ENCODE measurements at regions not wholly inside any gene's neighbourhood (a gene's known extent, or its start where the extent isn't known, plus 50 kb on each side); places are given as distances from the start of the nearest gene placed in this dataset.

DNA sequence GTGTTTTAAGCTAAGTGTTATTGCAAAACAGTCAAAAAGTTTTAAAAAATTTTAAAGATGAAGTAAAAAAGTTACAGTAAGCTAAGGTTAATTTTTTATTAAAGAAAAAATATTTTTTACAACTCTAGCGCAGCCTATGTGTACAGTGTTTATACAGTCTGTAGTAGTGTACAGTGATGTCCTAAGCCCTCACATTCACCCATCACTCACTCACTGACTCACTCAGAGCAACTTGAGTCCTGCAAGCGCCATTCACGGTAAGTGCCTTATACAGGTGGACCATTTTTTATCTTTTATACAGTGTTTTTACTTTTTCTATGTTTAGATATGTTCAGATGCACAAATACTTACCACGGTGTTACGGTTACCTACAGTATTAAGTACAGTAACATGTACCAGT lies 83.4 kb upstream of the STMND1 start:
- H3K79me1 ChIP-seq (replicated peaks; ENCODE audit: low read length, poor library complexity, severe bottlenecking): no peaks in the 10 kb centered on the region
- H3K27me3 ChIP-seq (ENCODE audit: control insufficient read depth in 1 of 2, insufficient read depth in 1 of 2, low read length in 2 of 2): no peaks in the 10 kb centered on the region
- no peaks in the 10 kb centered on the region for H3K9me3 ChIP-seq (ENCODE audit: control insufficient read depth, low read length)
- no peak overlapping the region for H3K4ac ChIP-seq (ENCODE audit: low read depth in 1 of 2, low read length in 2 of 2)
- no peak overlapping the region for H3K18ac ChIP-seq (ENCODE audit: low read depth in 1 of 2, low read length in 2 of 2)
- H3K27ac ChIP-seq (ENCODE audit: low read length, poor library complexity, severe bottlenecking): no peak overlapping the region
- no peak overlapping the region for H2AK5ac ChIP-seq (ENCODE audit: low read length, severe bottlenecking)
- H4K8ac ChIP-seq (ENCODE audit: low read length): no peak overlapping the region
- WGBS: 92% methylated on average over 2 of the region's 5 CpGs
- H3K4me3 ChIP-seq (ENCODE audit: insufficient read depth in 1 of 2, low read depth in 1 of 2, low read length in 2 of 2): no peak overlapping the region
- H3K4me1 ChIP-seq (ENCODE audit: control insufficient read depth, insufficient read depth, low read depth, low read length): peaks cover 10% of the 10 kb centered on the region
- no peak overlapping the region for H2BK120ac ChIP-seq (ENCODE audit: low read depth, low read length)
- DNase-seq: no peak
- no peak overlapping the region for H3K14ac ChIP-seq (ENCODE audit: low read length in 2 of 2)
- H4K91ac ChIP-seq (ENCODE audit: low read length): no peak overlapping the region
- H2AFZ ChIP-seq (ENCODE audit: low read depth, low read length): no peak overlapping the region
- no peak overlapping the region for H2BK12ac ChIP-seq (ENCODE audit: low read length in 2 of 2)
- H3K36me3 ChIP-seq (ENCODE audit: control insufficient read depth in 1 of 2, insufficient read depth in 2 of 2, low read depth in 1 of 2, low read length in 2 of 2): peaks cover 0 to 6% of the 10 kb centered on the region in 2 experiments
- H3K23ac ChIP-seq (ENCODE audit: low read length in 2 of 2): no peak overlapping the region
- no peak overlapping the region for H2BK5ac ChIP-seq (ENCODE audit: low read depth, low read length, poor library complexity, severe bottlenecking)
- no peak overlapping the region for H3K9ac ChIP-seq (ENCODE audit: low read length)
- no peak overlapping the region for H3K4me2 ChIP-seq (ENCODE audit: low read length, poor library complexity, severe bottlenecking)
- no peak overlapping the region for H2BK15ac ChIP-seq (ENCODE audit: low read depth, poor library complexity, severe bottlenecking)

- peaks cover 13% of the 10 kb centered on the region for H3K4me1 ChIP-seq (ENCODE audit: control insufficient read depth, insufficient read depth, low read depth, low read length)
- H2AK5ac ChIP-seq (ENCODE audit: low read length, severe bottlenecking): no peak overlapping the region
- H3K9ac ChIP-seq (ENCODE audit: low read length): no peak overlapping the region
- H3K27me3 ChIP-seq (ENCODE audit: control insufficient read depth in 1 of 2, insufficient read depth in 1 of 2, low read length in 2 of 2): no peaks in the 10 kb centered on the region
- DNase-seq: no peak
- 89% methylated on average over 10 of the region's 10 CpGs for WGBS
- no peak overlapping the region for H3K18ac ChIP-seq (ENCODE audit: low read depth in 1 of 2, low read length in 2 of 2)
- no peak overlapping the region for H2BK12ac ChIP-seq (ENCODE audit: low read length in 2 of 2)
- H3K4me2 ChIP-seq (ENCODE audit: low read length, poor library complexity, severe bottlenecking): no peak overlapping the region
- H2BK5ac ChIP-seq (ENCODE audit: low read depth, low read length, poor library complexity, severe bottlenecking): no peak overlapping the region
- no peak overlapping the region for H2AFZ ChIP-seq (ENCODE audit: low read depth, low read length)
- no peak overlapping the region for H3K23ac ChIP-seq (ENCODE audit: low read length in 2 of 2)
- H3K36me3 ChIP-seq (ENCODE audit: control insufficient read depth in 1 of 2, insufficient read depth in 2 of 2, low read depth in 1 of 2, low read length in 2 of 2): peaks cover 0 to 6% of the 10 kb centered on the region in 2 experiments
- no peak overlapping the region for H2BK120ac ChIP-seq (ENCODE audit: low read depth, low read length)
- H3K14ac ChIP-seq (ENCODE audit: low read length in 2 of 2): no peak overlapping the region
- no peak overlapping the region for H4K91ac ChIP-seq (ENCODE audit: low read length)
- no peak overlapping the region for H3K4ac ChIP-seq (ENCODE audit: low read depth in 1 of 2, low read length in 2 of 2)
- H3K79me1 ChIP-seq (replicated peaks; ENCODE audit: low read length, poor library complexity, severe bottlenecking): no peaks in the 10 kb centered on the region
- no peaks in the 10 kb centered on the region for H3K9me3 ChIP-seq (ENCODE audit: control insufficient read depth, low read length)
- H3K4me3 ChIP-seq (ENCODE audit: insufficient read depth in 1 of 2, low read depth in 1 of 2, low read length in 2 of 2): no peak overlapping the region
- H3K27ac ChIP-seq (ENCODE audit: low read length, poor library complexity, severe bottlenecking): no peak overlapping the region
- no peak overlapping the region for H4K8ac ChIP-seq (ENCODE audit: low read length)
- no peak overlapping the region for H2BK15ac ChIP-seq (ENCODE audit: low read depth, poor library complexity, severe bottlenecking)
These were observed 84.4 kb upstream of the STMND1 start for GRCh38 chr6:17017416-17017815.

- peak overlapping the region; percentile 21 to 38 for H3K18ac ChIP-seq (ENCODE audit: low read depth in 1 of 2, low read length in 2 of 2)
- DNase-seq: no peak
- H3K36me3 ChIP-seq (ENCODE audit: control insufficient read depth in 1 of 2, insufficient read depth in 2 of 2, low read depth in 1 of 2, low read length in 2 of 2): peaks cover 0 to 6% of the 10 kb centered on the region in 2 experiments
- H3K9me3 ChIP-seq (ENCODE audit: control insufficient read depth, low read length): no peaks in the 10 kb centered on the region
- peak overlapping the region; percentile 73 for H2AK5ac ChIP-seq (ENCODE audit: low read length, severe bottlenecking)
- peak overlapping the region; percentile 67 for H2BK15ac ChIP-seq (ENCODE audit: low read depth, poor library complexity, severe bottlenecking)
- no peak overlapping the region for H2BK5ac ChIP-seq (ENCODE audit: low read depth, low read length, poor library complexity, severe bottlenecking)
- H2AFZ ChIP-seq (ENCODE audit: low read depth, low read length): no peak overlapping the region
- WGBS: 98% methylated on average over 48 of the region's 51 CpGs
- peaks cover 13% of the 10 kb centered on the region for H3K4me1 ChIP-seq (ENCODE audit: control insufficient read depth, insufficient read depth, low read depth, low read length)
- H4K91ac ChIP-seq (ENCODE audit: low read length): peak overlapping the region; percentile 15
- no peak overlapping the region for H3K14ac ChIP-seq (ENCODE audit: low read length in 2 of 2)
- H3K4me3 ChIP-seq (ENCODE audit: insufficient read depth in 1 of 2, low read depth in 1 of 2, low read length in 2 of 2): peak overlapping the region; percentile 36 to 62
- no peaks in the 10 kb centered on the region for H3K79me1 ChIP-seq (replicated peaks; ENCODE audit: low read length, poor library complexity, severe bottlenecking)
- H3K27me3 ChIP-seq (ENCODE audit: control insufficient read depth in 1 of 2, insufficient read depth in 1 of 2, low read length in 2 of 2): no peaks in the 10 kb centered on the region
- H4K8ac ChIP-seq (ENCODE audit: low read length): no peak overlapping the region
- no peak overlapping the region for H2BK120ac ChIP-seq (ENCODE audit: low read depth, low read length)
- H2BK12ac ChIP-seq (ENCODE audit: low read length in 2 of 2): peak overlapping the region in 1 of 2 experiments; percentile 76
- no peak overlapping the region for H3K4ac ChIP-seq (ENCODE audit: low read depth in 1 of 2, low read length in 2 of 2)
- no peak overlapping the region for H3K23ac ChIP-seq (ENCODE audit: low read length in 2 of 2)
- H3K27ac ChIP-seq (ENCODE audit: low read length, poor library complexity, severe bottlenecking): no peak overlapping the region
- H3K4me2 ChIP-seq (ENCODE audit: low read length, poor library complexity, severe bottlenecking): no peak overlapping the region
- H3K9ac ChIP-seq (ENCODE audit: low read length): peak overlapping the region; percentile 63
These were observed 86.1 kb upstream of the STMND1 start for GRCh38 chr6:17015551-17016381.

DNA sequence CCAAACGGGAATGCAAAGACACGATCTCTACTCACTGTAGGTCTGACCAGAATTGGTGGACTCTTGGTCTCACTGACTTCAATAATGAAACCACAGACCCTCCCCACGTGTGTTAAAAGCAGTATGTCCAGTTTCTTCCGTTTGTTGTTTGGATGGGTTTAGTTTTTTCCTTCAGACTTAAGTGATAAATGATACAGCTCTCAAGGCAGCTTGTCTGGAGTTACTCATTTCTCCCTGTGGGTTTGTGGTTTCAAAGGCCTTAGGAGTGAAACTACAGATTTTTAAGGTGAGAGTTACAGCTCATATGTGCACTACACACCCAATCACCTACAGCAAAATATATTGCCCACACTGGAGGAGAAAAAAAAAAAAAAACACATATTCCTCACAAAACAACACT lies 86.7 kb upstream of the STMND1 start:
- 59% methylated on average over 3 of the region's 4 CpGs for WGBS
- H3K4me2 ChIP-seq (ENCODE audit: low read length, poor library complexity, severe bottlenecking): no peak overlapping the region

More for the DNA sequence above, 86.7 kb upstream of the STMND1 start:
- H3K4ac ChIP-seq (ENCODE audit: low read depth in 1 of 2, low read length in 2 of 2): no peak overlapping the region
- H4K91ac ChIP-seq (ENCODE audit: low read length): no peak overlapping the region
- no peak overlapping the region for H2BK12ac ChIP-seq (ENCODE audit: low read length in 2 of 2)
- H3K27ac ChIP-seq (ENCODE audit: low read length, poor library complexity, severe bottlenecking): peak overlapping the region; percentile 25
- H3K9me3 ChIP-seq (ENCODE audit: control insufficient read depth, low read length): no peaks in the 10 kb centered on the region
- no peak overlapping the region for H3K23ac ChIP-seq (ENCODE audit: low read length in 2 of 2)
- peak; percentile 85 for DNase-seq
- H3K36me3 ChIP-seq (ENCODE audit: control insufficient read depth in 1 of 2, insufficient read depth in 2 of 2, low read depth in 1 of 2, low read length in 2 of 2): peaks cover 0 to 6% of the 10 kb centered on the region in 2 experiments
- peak overlapping the region in 1 of 2 experiments; percentile 46 for H3K18ac ChIP-seq (ENCODE audit: low read depth in 1 of 2, low read length in 2 of 2)
- no peak overlapping the region for H2AFZ ChIP-seq (ENCODE audit: low read depth, low read length)
- no peak overlapping the region for H3K9ac ChIP-seq (ENCODE audit: low read length)
- no peak overlapping the region for H2AK5ac ChIP-seq (ENCODE audit: low read length, severe bottlenecking)
- no peak overlapping the region for H2BK15ac ChIP-seq (ENCODE audit: low read depth, poor library complexity, severe bottlenecking)
- no peak overlapping the region for H2BK120ac ChIP-seq (ENCODE audit: low read depth, low read length)
- no peak overlapping the region for H2BK5ac ChIP-seq (ENCODE audit: low read depth, low read length, poor library complexity, severe bottlenecking)
- no peak overlapping the region for H3K14ac ChIP-seq (ENCODE audit: low read length in 2 of 2)
- H3K4me1 ChIP-seq (ENCODE audit: control insufficient read depth, insufficient read depth, low read depth, low read length): peaks cover 13% of the 10 kb centered on the region
- H3K27me3 ChIP-seq (ENCODE audit: control insufficient read depth in 1 of 2, insufficient read depth in 1 of 2, low read length in 2 of 2): no peaks in the 10 kb centered on the region
- no peaks in the 10 kb centered on the region for H3K79me1 ChIP-seq (replicated peaks; ENCODE audit: low read length, poor library complexity, severe bottlenecking)
- no peak overlapping the region for H4K8ac ChIP-seq (ENCODE audit: low read length)
- peak overlapping the region in 1 of 2 experiments; percentile 62 for H3K4me3 ChIP-seq (ENCODE audit: insufficient read depth in 1 of 2, low read depth in 1 of 2, low read length in 2 of 2)

Measured in mesenchymal stem cell (in vitro differentiated cells and primary cell).